ENCODE measurements at regions not wholly inside any gene's neighbourhood (a gene's known extent, or its start where the extent isn't known, plus 50 kb on each side); places are given as distances from the start of the nearest gene placed in this dataset.

- TF ChIP-seq, protein P1, sequence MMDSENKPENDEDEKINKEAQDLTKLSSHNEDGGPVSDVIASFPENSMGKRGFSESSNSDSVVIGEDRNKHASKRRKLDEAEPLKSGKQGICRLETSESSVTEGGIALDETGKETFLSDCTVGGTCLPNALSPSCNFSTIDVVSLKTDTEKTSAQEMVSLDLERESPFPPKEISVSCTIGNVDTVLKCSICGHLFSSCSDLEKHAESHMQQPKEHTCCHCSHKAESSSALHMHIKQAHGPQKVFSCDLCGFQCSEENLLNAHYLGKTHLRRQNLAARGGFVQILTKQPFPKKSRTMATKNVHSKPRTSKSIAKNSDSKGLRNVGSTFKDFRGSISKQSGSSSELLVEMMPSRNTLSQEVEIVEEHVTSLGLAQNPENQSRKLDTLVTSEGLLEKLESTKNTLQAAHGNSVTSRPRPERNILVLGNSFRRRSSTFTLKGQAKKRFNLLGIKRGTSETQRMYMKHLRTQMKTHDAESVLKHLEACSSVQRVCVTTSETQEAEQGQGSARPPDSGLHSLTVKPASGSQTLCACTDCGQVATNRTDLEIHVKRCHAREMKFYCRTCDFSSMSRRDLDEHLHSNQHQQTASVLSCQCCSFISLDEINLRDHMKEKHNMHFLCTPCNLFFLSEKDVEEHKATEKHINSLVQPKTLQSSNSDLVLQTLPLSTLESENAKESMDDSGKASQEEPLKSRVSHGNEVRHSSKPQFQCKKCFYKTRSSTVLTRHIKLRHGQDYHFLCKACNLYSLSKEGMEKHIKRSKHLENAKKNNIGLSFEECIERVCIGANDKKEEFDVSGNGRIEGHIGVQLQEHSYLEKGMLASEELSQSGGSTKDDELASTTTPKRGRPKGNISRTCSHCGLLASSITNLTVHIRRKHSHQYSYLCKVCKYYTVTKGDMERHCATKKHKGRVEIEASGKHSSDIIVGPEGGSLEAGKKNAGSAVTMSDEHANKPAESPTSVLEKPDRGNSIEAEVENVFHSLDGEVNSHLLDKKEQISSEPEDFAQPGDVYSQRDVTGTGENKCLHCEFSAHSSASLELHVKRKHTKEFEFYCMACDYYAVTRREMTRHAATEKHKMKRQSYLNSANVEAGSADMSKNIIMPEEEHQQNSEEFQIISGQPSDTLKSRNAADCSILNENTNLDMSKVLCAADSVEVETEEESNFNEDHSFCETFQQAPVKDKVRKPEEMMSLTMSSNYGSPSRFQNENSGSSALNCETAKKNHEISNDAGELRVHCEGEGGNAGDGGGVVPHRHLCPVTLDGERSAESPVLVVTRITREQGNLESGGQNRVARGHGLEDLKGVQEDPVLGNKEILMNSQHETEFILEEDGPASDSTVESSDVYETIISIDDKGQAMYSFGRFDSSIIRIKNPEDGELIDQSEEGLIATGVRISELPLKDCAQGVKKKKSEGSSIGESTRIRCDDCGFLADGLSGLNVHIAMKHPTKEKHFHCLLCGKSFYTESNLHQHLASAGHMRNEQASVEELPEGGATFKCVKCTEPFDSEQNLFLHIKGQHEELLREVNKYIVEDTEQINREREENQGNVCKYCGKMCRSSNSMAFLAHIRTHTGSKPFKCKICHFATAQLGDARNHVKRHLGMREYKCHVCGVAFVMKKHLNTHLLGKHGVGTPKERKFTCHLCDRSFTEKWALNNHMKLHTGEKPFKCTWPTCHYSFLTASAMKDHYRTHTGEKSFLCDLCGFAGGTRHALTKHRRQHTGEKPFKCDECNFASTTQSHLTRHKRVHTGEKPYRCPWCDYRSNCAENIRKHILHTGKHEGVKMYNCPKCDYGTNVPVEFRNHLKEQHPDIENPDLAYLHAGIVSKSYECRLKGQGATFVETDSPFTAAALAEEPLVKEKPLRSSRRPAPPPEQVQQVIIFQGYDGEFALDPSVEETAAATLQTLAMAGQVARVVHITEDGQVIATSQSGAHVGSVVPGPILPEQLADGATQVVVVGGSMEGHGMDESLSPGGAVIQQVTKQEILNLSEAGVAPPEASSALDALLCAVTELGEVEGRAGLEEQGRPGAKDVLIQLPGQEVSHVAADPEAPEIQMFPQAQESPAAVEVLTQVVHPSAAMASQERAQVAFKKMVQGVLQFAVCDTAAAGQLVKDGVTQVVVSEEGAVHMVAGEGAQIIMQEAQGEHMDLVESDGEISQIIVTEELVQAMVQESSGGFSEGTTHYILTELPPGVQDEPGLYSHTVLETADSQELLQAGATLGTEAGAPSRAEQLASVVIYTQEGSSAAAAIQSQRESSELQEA (IDR thresholded peaks at IDR 0.05; ENCODE audit: low read depth), result no peak
- TF ChIP-seq HDAC3 (IDR thresholded peaks at IDR 0.05; ENCODE audit: borderline replicate concordance, partially characterized antibody) (peak; percentile 87), CBFA2T3 (IDR thresholded peaks at IDR 0.05) (peak; percentile 99), RBM15 (IDR thresholded peaks at IDR 0.05; ENCODE audit: insufficient read depth, low read length) (no peak), SMAD4 (CRISPR knock-in tag; conservative IDR thresholded peaks at IDR 0.05) (peak; percentile 77), CBX1 (IDR thresholded peaks at IDR 0.05; ENCODE audit: low read depth) (no peak), ZNF431 (CRISPR knock-in tag; IDR thresholded peaks at IDR 0.05) (no peak), MAFK (IDR thresholded peaks at IDR 0.05; ENCODE audit: low read length) (no peak), ZKSCAN3 (CRISPR knock-in tag; IDR thresholded peaks at IDR 0.05) (no peak), ZNF282 (CRISPR knock-in tag; IDR thresholded peaks at IDR 0.05) (no peak), ZKSCAN8 (CRISPR knock-in tag; IDR thresholded peaks at IDR 0.05) (peak; percentile 86), HIVEP1 (CRISPR knock-in tag; IDR thresholded peaks at IDR 0.05) (no peak), ZC3H8 (IDR thresholded peaks at IDR 0.05) (no peak), GATAD2A (IDR thresholded peaks at IDR 0.05) (peak; percentile 90), HMGN3 (IDR thresholded peaks at IDR 0.05; ENCODE audit: borderline replicate concordance, extremely low read depth, insufficient read length, low read depth, low read length) (peak; percentile 30)
- TF ChIP-seq, protein P2, sequence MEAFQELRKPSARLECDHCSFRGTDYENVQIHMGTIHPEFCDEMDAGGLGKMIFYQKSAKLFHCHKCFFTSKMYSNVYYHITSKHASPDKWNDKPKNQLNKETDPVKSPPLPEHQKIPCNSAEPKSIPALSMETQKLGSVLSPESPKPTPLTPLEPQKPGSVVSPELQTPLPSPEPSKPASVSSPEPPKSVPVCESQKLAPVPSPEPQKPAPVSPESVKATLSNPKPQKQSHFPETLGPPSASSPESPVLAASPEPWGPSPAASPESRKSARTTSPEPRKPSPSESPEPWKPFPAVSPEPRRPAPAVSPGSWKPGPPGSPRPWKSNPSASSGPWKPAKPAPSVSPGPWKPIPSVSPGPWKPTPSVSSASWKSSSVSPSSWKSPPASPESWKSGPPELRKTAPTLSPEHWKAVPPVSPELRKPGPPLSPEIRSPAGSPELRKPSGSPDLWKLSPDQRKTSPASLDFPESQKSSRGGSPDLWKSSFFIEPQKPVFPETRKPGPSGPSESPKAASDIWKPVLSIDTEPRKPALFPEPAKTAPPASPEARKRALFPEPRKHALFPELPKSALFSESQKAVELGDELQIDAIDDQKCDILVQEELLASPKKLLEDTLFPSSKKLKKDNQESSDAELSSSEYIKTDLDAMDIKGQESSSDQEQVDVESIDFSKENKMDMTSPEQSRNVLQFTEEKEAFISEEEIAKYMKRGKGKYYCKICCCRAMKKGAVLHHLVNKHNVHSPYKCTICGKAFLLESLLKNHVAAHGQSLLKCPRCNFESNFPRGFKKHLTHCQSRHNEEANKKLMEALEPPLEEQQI (IDR thresholded peaks at IDR 0.05), result peak; percentile 99
- TF ChIP-seq, protein P3, sequence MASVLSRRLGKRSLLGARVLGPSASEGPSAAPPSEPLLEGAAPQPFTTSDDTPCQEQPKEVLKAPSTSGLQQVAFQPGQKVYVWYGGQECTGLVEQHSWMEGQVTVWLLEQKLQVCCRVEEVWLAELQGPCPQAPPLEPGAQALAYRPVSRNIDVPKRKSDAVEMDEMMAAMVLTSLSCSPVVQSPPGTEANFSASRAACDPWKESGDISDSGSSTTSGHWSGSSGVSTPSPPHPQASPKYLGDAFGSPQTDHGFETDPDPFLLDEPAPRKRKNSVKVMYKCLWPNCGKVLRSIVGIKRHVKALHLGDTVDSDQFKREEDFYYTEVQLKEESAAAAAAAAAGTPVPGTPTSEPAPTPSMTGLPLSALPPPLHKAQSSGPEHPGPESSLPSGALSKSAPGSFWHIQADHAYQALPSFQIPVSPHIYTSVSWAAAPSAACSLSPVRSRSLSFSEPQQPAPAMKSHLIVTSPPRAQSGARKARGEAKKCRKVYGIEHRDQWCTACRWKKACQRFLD (CRISPR knock-in tag; IDR thresholded peaks at IDR 0.05), result peak; percentile 80
Measured at GRCh38 chr1:70675737-70676156, 264.7 kb downstream of the CTH start (continued).

Measured in K562 (cell line).